ENCODE measurements at regions not wholly inside any gene's neighbourhood (a gene's known extent, or its start where the extent isn't known, plus 50 kb on each side); places are given as distances from the start of the nearest gene placed in this dataset.
"Not testable (repeated sequence)": the region's sequence is repeated elsewhere in the genome, so short reads cannot be mapped to it uniquely, and the experiment has no call there.

GRCh38 chr21:9851695-9852094 lies 669.7 kb upstream of the TPTE start:
- not testable (repeated sequence) for FAIRE-seq; DNase-seq (ENCODE audit: low read depth)

GRCh38 chr21:9857563-9857962 lies 663.8 kb upstream of the TPTE start:
- not testable (repeated sequence) for DNase-seq (ENCODE audit: low read depth); H3K27me3 ChIP-seq (ENCODE audit: control insufficient read depth, insufficient read depth, low read length); H3K4me3 ChIP-seq (ENCODE audit: low read depth, low read length); H3K36me3 ChIP-seq (ENCODE audit: control insufficient read depth, insufficient read depth, low read length); FAIRE-seq

More at GRCh38 chr21:9851695-9852094, 669.7 kb upstream of the TPTE start:
- H3K27me3 ChIP-seq (ENCODE audit: control insufficient read depth, insufficient read depth, low read length); H3K4me3 ChIP-seq (ENCODE audit: low read depth, low read length); H3K36me3 ChIP-seq (ENCODE audit: control insufficient read depth, insufficient read depth, low read length): not testable (repeated sequence)

- not testable (repeated sequence) for FAIRE-seq; H3K36me3 ChIP-seq (ENCODE audit: control insufficient read depth, insufficient read depth, low read length); H3K27me3 ChIP-seq (ENCODE audit: control insufficient read depth, insufficient read depth, low read length)
These were observed 661.5 kb upstream of the TPTE start for GRCh38 chr21:9859865-9860264.

GRCh38 chr21:9862456-9862855 lies 658.9 kb upstream of the TPTE start:
- H3K4me3 ChIP-seq (ENCODE audit: low read depth, low read length); H3K27me3 ChIP-seq (ENCODE audit: control insufficient read depth, insufficient read depth, low read length); DNase-seq (ENCODE audit: low read depth); FAIRE-seq; H3K36me3 ChIP-seq (ENCODE audit: control insufficient read depth, insufficient read depth, low read length): not testable (repeated sequence)

More at GRCh38 chr21:9859865-9860264, 661.5 kb upstream of the TPTE start:
- not testable (repeated sequence) for H3K4me3 ChIP-seq (ENCODE audit: low read depth, low read length); DNase-seq (ENCODE audit: low read depth)

GRCh38 chr21:9867815-9868214 lies 653.6 kb upstream of the TPTE start:
- H3K36me3 ChIP-seq (ENCODE audit: control insufficient read depth, insufficient read depth, low read length); H3K4me3 ChIP-seq (ENCODE audit: low read depth, low read length); DNase-seq (ENCODE audit: low read depth); H3K27me3 ChIP-seq (ENCODE audit: control insufficient read depth, insufficient read depth, low read length); FAIRE-seq: not testable (repeated sequence)

GRCh38 chr21:9873096-9873495 lies 648.3 kb upstream of the TPTE start:
- H3K27me3 ChIP-seq (ENCODE audit: control insufficient read depth, insufficient read depth, low read length); DNase-seq (ENCODE audit: low read depth); H3K36me3 ChIP-seq (ENCODE audit: control insufficient read depth, insufficient read depth, low read length); H3K4me3 ChIP-seq (ENCODE audit: low read depth, low read length); FAIRE-seq: not testable (repeated sequence)

- not testable (repeated sequence) for DNase-seq (ENCODE audit: low read depth); H3K36me3 ChIP-seq (ENCODE audit: control insufficient read depth, insufficient read depth, low read length); H3K4me3 ChIP-seq (ENCODE audit: low read depth, low read length); FAIRE-seq; H3K27me3 ChIP-seq (ENCODE audit: control insufficient read depth, insufficient read depth, low read length)
These were observed 647.2 kb upstream of the TPTE start for GRCh38 chr21:9874136-9874535.

- not testable (repeated sequence) for DNase-seq (ENCODE audit: low read depth); H3K4me3 ChIP-seq (ENCODE audit: low read depth, low read length); H3K36me3 ChIP-seq (ENCODE audit: control insufficient read depth, insufficient read depth, low read length); H3K27me3 ChIP-seq (ENCODE audit: control insufficient read depth, insufficient read depth, low read length); FAIRE-seq
These were observed 640.0 kb upstream of the TPTE start for GRCh38 chr21:9881430-9881829.

- not testable (repeated sequence) for FAIRE-seq; H3K27me3 ChIP-seq (ENCODE audit: control insufficient read depth, insufficient read depth, low read length); H3K36me3 ChIP-seq (ENCODE audit: control insufficient read depth, insufficient read depth, low read length); H3K4me3 ChIP-seq (ENCODE audit: low read depth, low read length); DNase-seq (ENCODE audit: low read depth)
These were observed 638.3 kb upstream of the TPTE start for GRCh38 chr21:9883047-9883446.

GRCh38 chr21:9883571-9884282 lies 637.7 kb upstream of the TPTE start:
- H3K27me3 ChIP-seq (ENCODE audit: control insufficient read depth, insufficient read depth, low read length); H3K4me3 ChIP-seq (ENCODE audit: low read depth, low read length); H3K36me3 ChIP-seq (ENCODE audit: control insufficient read depth, insufficient read depth, low read length); DNase-seq (ENCODE audit: low read depth); FAIRE-seq: not testable (repeated sequence)

GRCh38 chr21:9888500-9888899 lies 632.9 kb upstream of the TPTE start:
- DNase-seq (ENCODE audit: low read depth); FAIRE-seq: not testable (repeated sequence)

GRCh38 chr21:9903579-9903978 lies 617.8 kb upstream of the TPTE start:
- H3K27me3 ChIP-seq (ENCODE audit: control insufficient read depth, insufficient read depth, low read length); FAIRE-seq; DNase-seq (ENCODE audit: low read depth); H3K4me3 ChIP-seq (ENCODE audit: low read depth, low read length); H3K36me3 ChIP-seq (ENCODE audit: control insufficient read depth, insufficient read depth, low read length): not testable (repeated sequence)

More at GRCh38 chr21:9888500-9888899, 632.9 kb upstream of the TPTE start:
- H3K27me3 ChIP-seq (ENCODE audit: control insufficient read depth, insufficient read depth, low read length); H3K4me3 ChIP-seq (ENCODE audit: low read depth, low read length); H3K36me3 ChIP-seq (ENCODE audit: control insufficient read depth, insufficient read depth, low read length): not testable (repeated sequence)

- FAIRE-seq; H3K36me3 ChIP-seq (ENCODE audit: control insufficient read depth, insufficient read depth, low read length); H3K4me3 ChIP-seq (ENCODE audit: low read depth, low read length); H3K27me3 ChIP-seq (ENCODE audit: control insufficient read depth, insufficient read depth, low read length); DNase-seq (ENCODE audit: low read depth): not testable (repeated sequence)
These were observed 607.2 kb upstream of the TPTE start for GRCh38 chr21:9914135-9914534.

GRCh38 chr21:9919446-9919845 lies 601.9 kb upstream of the TPTE start:
- FAIRE-seq; H3K27me3 ChIP-seq (ENCODE audit: control insufficient read depth, insufficient read depth, low read length); H3K4me3 ChIP-seq (ENCODE audit: low read depth, low read length); H3K36me3 ChIP-seq (ENCODE audit: control insufficient read depth, insufficient read depth, low read length); DNase-seq (ENCODE audit: low read depth): not testable (repeated sequence)

GRCh38 chr21:9943639-9944038 lies 577.7 kb upstream of the TPTE start:
- not testable (repeated sequence) for DNase-seq (ENCODE audit: low read depth); FAIRE-seq

More at GRCh38 chr21:9943639-9944038, 577.7 kb upstream of the TPTE start:
- not testable (repeated sequence) for H3K36me3 ChIP-seq (ENCODE audit: control insufficient read depth, insufficient read depth, low read length); H3K27me3 ChIP-seq (ENCODE audit: control insufficient read depth, insufficient read depth, low read length); H3K4me3 ChIP-seq (ENCODE audit: low read depth, low read length)

All from bronchial epithelial cell (primary cell).